SH-SY5Y (cell line): ENCODE measurements at regions not wholly inside any gene's neighbourhood (a gene's known extent, or its start where the extent isn't known, plus 50 kb on each side); places are given as distances from the start of the nearest gene placed in this dataset.

Experiments
- GATA2 ChIP-seq: IDR thresholded peaks from 2 replicates; pipeline ENCODE4 v1.6.1; 2011; ENCODE audit warnings: mild to moderate bottlenecking, low read depth, low read length
- GATA3 ChIP-seq: IDR thresholded peaks from 2 replicates; pipeline ENCODE4 v1.6.1; 2011; ENCODE audit warnings: low read depth, mild to moderate bottlenecking, low read length, moderate library complexity

DNA sequence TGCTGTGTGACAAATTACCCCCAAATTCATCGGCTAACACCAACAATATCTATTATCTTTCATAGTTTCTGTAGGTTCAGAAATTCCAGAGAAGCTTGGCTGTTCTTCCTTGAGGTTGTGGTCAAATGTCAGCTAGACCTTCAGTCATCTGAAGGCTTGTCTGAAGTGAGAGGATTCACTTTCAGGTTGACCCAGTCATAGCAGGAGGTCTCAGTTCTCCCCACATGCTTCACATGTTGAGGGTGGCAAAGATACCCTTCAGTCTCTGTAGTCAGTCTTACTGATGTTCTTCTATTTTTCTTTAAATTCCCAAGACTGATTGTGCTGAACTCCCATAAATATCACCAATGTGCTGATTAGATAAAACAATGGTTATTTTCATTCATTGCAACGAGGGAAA lies 1692.0 kb downstream of the REEP3 start:
- TF ChIP-seq GATA3 (no peak), GATA2 (no peak)
